Neural cell (in vitro differentiated cells): ENCODE measurements at regions not wholly inside any gene's neighbourhood (a gene's known extent, or its start where the extent isn't known, plus 50 kb on each side); places are given as distances from the start of the nearest gene placed in this dataset.

Source experiments
- H2AFZ ChIP-seq: fragments of 200-600, 300-800 bp; sonication (generic), shearing (Covaris generic); 2 replicates; pipeline ENCODE4 v1.6.0; 2014; ENCODE audit warnings: low read depth, mild to moderate bottlenecking, antibody characterized with exemption, low read length, moderate library complexity
- H3F3A ChIP-seq: fragments of 200-600 bp; shearing (Covaris generic); 2 replicates; pipeline ENCODE4 v1.6.1; 2016; ENCODE audit warnings: mild to moderate bottlenecking, moderate library complexity, mixed read lengths, antibody characterized with exemption, low read length; ENCODE audit not compliant: insufficient read depth, poor library complexity, severe bottlenecking
- H3K27ac ChIP-seq: fragments of 200-600, 300-800 bp; sonication (generic), shearing (Covaris generic); 2 replicates; pipeline ENCODE4 v1.5.1; 2014; ENCODE audit warnings: mild to moderate bottlenecking, low read length, moderate library complexity
- H3K27me3 ChIP-seq: fragments of 300-800, 200-600 bp; sonication (generic), shearing (Covaris generic); 2 replicates; pipeline ENCODE4 v1.6.0; 2014; ENCODE audit warnings: mild to moderate bottlenecking, low read depth, low read length, moderate library complexity; ENCODE audit not compliant: insufficient read depth
- H3K36me3 ChIP-seq: fragments of 300-800, 200-600 bp; sonication (generic), shearing (Covaris generic); 2 replicates; pipeline ENCODE4 v1.5.1; 2014; ENCODE audit warnings: mild to moderate bottlenecking, antibody characterized with exemption, low read length, moderate library complexity; ENCODE audit not compliant: insufficient read depth
- H3K4me2 ChIP-seq: fragments of 300-800, 200-600 bp; sonication (generic), shearing (Covaris generic); 2 replicates; pipeline ENCODE4 v1.6.0; 2014; ENCODE audit warnings: mild to moderate bottlenecking, low read length
- H3K4me3 ChIP-seq: fragments of 300-800, 200-600 bp; sonication (generic), shearing (Covaris generic); 2 replicates; pipeline ENCODE4 v1.5.1; 2014; ENCODE audit warnings: mild to moderate bottlenecking, low read length, moderate library complexity
- H3K79me2 ChIP-seq: fragments of 200-600 bp; shearing (Covaris generic); replicated peaks from 2 replicates; pipeline ENCODE4 v1.6.0; 2014; ENCODE audit warnings: mild to moderate bottlenecking, low read length, moderate library complexity; ENCODE audit not compliant: insufficient read depth
- H3K9ac ChIP-seq: fragments of 300-800, 200-600 bp; sonication (generic), shearing (Covaris generic); 2 replicates; pipeline ENCODE4 v1.6.1; 2016; ENCODE audit warnings: mild to moderate bottlenecking, low read length, mixed read lengths
- H3K9me2 ChIP-seq: fragments of 200-600 bp; shearing (Covaris generic); 2 replicates; pipeline ENCODE4 v1.6.1; 2016; ENCODE audit warnings: mild to moderate bottlenecking, low read length, mixed read lengths; ENCODE audit not compliant: insufficient read depth
- H3K9me3 ChIP-seq: fragments of 200-600, 300-800 bp; sonication (generic), shearing (Covaris generic); 2 replicates; pipeline ENCODE4 v1.6.1; 2016; ENCODE audit warnings: mild to moderate bottlenecking, mixed run types, low read length, moderate library complexity, mixed read lengths
- H4K20me1 ChIP-seq: fragments of 200-600 bp; shearing (Covaris generic); 2 replicates; pipeline ENCODE4 v1.6.1; 2016; ENCODE audit warnings: mild to moderate bottlenecking, mixed run types; ENCODE audit not compliant: insufficient read depth
- CTCF ChIP-seq: fragments of 450-650 bp; IDR thresholded peaks from 2 replicates; pipeline ENCODE4 v1.5.1; 2014; ENCODE audit warnings: antibody characterized with exemption, mild to moderate bottlenecking, moderate library complexity; ENCODE audit not compliant: poor library complexity, severe bottlenecking
- EP300 ChIP-seq: fragments of 450-650 bp; conservative IDR thresholded peaks from 2 replicates; pipeline ENCODE4 v1.6.1; 2014; ENCODE audit warnings: antibody characterized with exemption, mild to moderate bottlenecking, moderate library complexity; ENCODE audit not compliant: poor library complexity, severe bottlenecking
- EZH2 ChIP-seq: fragments of 200-600, 300-800 bp; shearing (Covaris generic), sonication (generic); IDR thresholded peaks from 2 replicates; pipeline ENCODE4 v1.6.1; 2014; ENCODE audit warnings: antibody characterized with exemption, low read length, borderline replicate concordance, mild to moderate bottlenecking; ENCODE audit not compliant: insufficient read depth, poor library complexity, severe bottlenecking
- MXI1 ChIP-seq: fragments of 450-650 bp; conservative IDR thresholded peaks from 2 replicates; pipeline ENCODE4 v1.6.1; 2014; ENCODE audit warnings: antibody characterized with exemption, mild to moderate bottlenecking; ENCODE audit not compliant: poor library complexity, severe bottlenecking
- POLR2AphosphoS5 ChIP-seq: IDR thresholded peaks from 2 replicates; pipeline ENCODE4 v1.6.1; 2012
- RAD21 ChIP-seq: fragments of 450-650 bp; conservative IDR thresholded peaks from 2 replicates; pipeline ENCODE4 v1.6.1; 2014; ENCODE audit warnings: antibody characterized with exemption, mild to moderate bottlenecking, moderate library complexity
- REST ChIP-seq: IDR thresholded peaks from 2 replicates; pipeline ENCODE4 v1.6.1; 2012; ENCODE audit warnings: borderline replicate concordance
- SMC3 ChIP-seq: fragments of 450-650 bp; conservative IDR thresholded peaks from 2 replicates; pipeline ENCODE4 v1.6.1; 2014; ENCODE audit warnings: antibody characterized with exemption, mild to moderate bottlenecking, moderate library complexity; ENCODE audit not compliant: poor library complexity
- TAF1 ChIP-seq: IDR thresholded peaks from 2 replicates; pipeline ENCODE4 v1.6.1; 2012; ENCODE audit warnings: low read depth

GRCh38 chr6:147740326-147740725 lies 231.8 kb downstream of the SAMD5 start:
- Histone ChIP-seq H3K4me2 (no peak overlapping the region), H3K79me2 (no peaks in the 10 kb centered on the region), H4K20me1 (no peaks in the 10 kb centered on the region), H3K27me3 (no peaks in the 10 kb centered on the region), H3K9me2 (no peaks in the 10 kb centered on the region), H3K9me3 (no peaks in the 10 kb centered on the region), H3K36me3 (no peaks in the 10 kb centered on the region), H3K27ac (no peak overlapping the region), H2AFZ (no peak overlapping the region), H3K4me3 (no peak overlapping the region), H3F3A (no peaks in the 10 kb centered on the region), H3K9ac (no peak overlapping the region)
- TF ChIP-seq TAF1: no peak
- TF ChIP-seq REST: no peak
- no peak for TF ChIP-seq EP300
- TF ChIP-seq CTCF: no peak
- TF ChIP-seq POLR2AphosphoS5: no peak
- TF ChIP-seq EZH2: no peak
- no peak for TF ChIP-seq SMC3
- TF ChIP-seq RAD21: no peak
- TF ChIP-seq MXI1: no peak

GRCh38 chr6:147740916-147741315 lies 232.4 kb downstream of the SAMD5 start:
- Histone ChIP-seq H3K4me3 (no peak overlapping the region), H3K4me2 (no peak overlapping the region), H3K9me3 (no peaks in the 10 kb centered on the region), H3F3A (no peaks in the 10 kb centered on the region), H3K9me2 (no peaks in the 10 kb centered on the region), H3K36me3 (no peaks in the 10 kb centered on the region), H3K79me2 (no peaks in the 10 kb centered on the region), H3K27me3 (no peaks in the 10 kb centered on the region), H3K9ac (no peak overlapping the region), H4K20me1 (no peaks in the 10 kb centered on the region), H3K27ac (no peak overlapping the region), H2AFZ (no peak overlapping the region)
- TF ChIP-seq POLR2AphosphoS5 (no peak), MXI1 (no peak), TAF1 (no peak), REST (no peak), EP300 (no peak), RAD21 (no peak), EZH2 (no peak), SMC3 (no peak), CTCF (no peak)
